ENCODE measurements at regions not wholly inside any gene's neighbourhood (a gene's known extent, or its start where the extent isn't known, plus 50 kb on each side); places are given as distances from the start of the nearest gene placed in this dataset.

DNA sequence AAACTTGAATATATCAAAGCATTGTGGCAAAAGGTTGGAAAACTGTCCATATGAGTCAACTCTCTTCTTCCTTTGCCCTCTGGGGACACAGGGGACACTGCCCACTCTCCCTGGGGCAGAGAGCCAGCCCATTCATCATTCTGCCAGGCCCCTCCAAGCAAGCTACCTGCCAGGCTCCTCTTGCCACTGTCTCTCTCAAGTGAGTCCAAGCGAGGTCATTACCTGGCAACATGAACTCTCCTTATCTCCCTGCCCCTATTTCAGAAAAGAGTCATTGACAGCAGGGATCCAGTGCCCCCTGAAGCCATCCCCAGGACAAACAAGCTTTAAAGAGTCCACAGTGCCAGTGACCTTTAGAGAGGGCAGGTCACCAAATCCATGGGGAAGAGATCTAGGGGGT, 312.7 kb upstream of the PPARGC1A start:
- no peak for TF ChIP-seq ZNF70 (CRISPR knock-in tag; IDR thresholded peaks at IDR 0.05)
- TF ChIP-seq, protein P1, sequence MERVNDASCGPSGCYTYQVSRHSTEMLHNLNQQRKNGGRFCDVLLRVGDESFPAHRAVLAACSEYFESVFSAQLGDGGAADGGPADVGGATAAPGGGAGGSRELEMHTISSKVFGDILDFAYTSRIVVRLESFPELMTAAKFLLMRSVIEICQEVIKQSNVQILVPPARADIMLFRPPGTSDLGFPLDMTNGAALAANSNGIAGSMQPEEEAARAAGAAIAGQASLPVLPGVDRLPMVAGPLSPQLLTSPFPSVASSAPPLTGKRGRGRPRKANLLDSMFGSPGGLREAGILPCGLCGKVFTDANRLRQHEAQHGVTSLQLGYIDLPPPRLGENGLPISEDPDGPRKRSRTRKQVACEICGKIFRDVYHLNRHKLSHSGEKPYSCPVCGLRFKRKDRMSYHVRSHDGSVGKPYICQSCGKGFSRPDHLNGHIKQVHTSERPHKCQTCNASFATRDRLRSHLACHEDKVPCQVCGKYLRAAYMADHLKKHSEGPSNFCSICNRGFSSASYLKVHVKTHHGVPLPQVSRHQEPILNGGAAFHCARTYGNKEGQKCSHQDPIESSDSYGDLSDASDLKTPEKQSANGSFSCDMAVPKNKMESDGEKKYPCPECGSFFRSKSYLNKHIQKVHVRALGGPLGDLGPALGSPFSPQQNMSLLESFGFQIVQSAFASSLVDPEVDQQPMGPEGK (CRISPR knock-in tag; IDR thresholded peaks at IDR 0.05; ENCODE audit: borderline replicate concordance): no peak
- TF ChIP-seq OSR1 (CRISPR knock-in tag; IDR thresholded peaks at IDR 0.05): no peak
- TF ChIP-seq CSDC2 (CRISPR knock-in tag; IDR thresholded peaks at IDR 0.05): no peak
- no peak for TF ChIP-seq RARB (CRISPR knock-in tag; IDR thresholded peaks at IDR 0.05)
- TF ChIP-seq BACH2 (CRISPR knock-in tag; IDR thresholded peaks at IDR 0.05; ENCODE audit: borderline replicate concordance): no peak
- TF ChIP-seq ZC3H10 (CRISPR knock-in tag; IDR thresholded peaks at IDR 0.05): no peak
- TF ChIP-seq ZFP3 (CRISPR knock-in tag; IDR thresholded peaks at IDR 0.05): no peak
- no peak for TF ChIP-seq SNAI2 (CRISPR knock-in tag; IDR thresholded peaks at IDR 0.05)
